ENCODE measurements at regions not wholly inside any gene's neighbourhood (a gene's known extent, or its start where the extent isn't known, plus 50 kb on each side); places are given as distances from the start of the nearest gene placed in this dataset.

DNA sequence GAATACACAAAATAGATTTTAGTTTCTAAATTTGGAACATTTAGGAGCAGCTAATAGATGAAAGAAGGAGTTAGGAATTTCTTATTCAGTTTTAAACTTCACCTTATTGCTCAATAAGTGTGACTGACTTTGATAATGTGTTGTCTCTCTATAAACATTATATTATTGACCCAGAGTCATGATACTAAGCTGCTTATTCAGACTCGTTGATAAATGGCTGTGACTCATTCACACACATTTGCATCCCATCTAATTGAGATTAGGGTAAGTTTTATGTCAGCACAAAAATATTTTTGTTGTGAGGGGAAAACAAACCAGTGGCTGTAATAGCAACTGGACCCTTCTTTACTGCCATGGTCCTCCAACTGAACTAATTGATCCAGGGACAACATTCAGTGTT, 137.6 kb downstream of the GOLIM4 start:
- DNase-seq (ENCODE audit: low read depth): no peak

DNA sequence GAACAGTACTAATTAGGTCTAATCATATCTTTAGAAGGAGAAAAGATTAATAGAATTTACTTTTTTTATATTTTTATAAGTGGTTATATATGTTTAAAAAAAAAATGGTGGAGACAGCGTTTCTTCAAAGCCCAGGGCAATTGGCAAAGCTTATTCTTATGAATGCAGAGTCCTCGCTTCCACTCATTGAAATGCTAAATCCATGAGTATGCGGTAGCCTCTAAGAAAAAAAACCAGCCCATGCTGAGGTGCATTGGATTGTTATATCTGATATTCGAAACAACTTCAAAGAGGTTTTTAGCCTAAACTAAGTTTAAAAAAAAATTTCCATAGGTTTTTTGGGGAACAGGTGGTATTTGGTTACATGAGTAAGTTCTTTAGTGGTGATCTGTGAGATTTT, 142.8 kb downstream of the GOLIM4 start:
- DNase-seq (ENCODE audit: low read depth): no peak

DNA sequence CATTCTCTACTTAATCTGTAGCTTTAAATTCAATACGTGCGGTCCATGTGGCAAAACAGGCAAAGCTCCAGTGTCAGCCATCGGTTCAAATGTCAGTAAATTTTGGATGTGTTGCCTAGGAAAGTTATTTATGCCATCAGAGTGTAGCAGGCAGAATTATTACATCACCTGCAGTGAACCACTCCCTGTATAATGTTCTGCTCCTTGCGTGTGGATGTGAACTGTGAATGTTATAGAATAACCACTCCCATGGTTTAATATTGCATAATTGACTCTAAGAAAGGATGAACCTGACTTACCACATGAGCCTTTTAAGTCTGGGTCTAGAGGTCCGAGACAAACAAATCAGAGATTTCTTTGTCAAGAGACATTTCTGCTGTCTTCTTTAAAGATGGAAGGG, 145.5 kb downstream of the GOLIM4 start:
- no peak for DNase-seq (ENCODE audit: low read depth)

DNA sequence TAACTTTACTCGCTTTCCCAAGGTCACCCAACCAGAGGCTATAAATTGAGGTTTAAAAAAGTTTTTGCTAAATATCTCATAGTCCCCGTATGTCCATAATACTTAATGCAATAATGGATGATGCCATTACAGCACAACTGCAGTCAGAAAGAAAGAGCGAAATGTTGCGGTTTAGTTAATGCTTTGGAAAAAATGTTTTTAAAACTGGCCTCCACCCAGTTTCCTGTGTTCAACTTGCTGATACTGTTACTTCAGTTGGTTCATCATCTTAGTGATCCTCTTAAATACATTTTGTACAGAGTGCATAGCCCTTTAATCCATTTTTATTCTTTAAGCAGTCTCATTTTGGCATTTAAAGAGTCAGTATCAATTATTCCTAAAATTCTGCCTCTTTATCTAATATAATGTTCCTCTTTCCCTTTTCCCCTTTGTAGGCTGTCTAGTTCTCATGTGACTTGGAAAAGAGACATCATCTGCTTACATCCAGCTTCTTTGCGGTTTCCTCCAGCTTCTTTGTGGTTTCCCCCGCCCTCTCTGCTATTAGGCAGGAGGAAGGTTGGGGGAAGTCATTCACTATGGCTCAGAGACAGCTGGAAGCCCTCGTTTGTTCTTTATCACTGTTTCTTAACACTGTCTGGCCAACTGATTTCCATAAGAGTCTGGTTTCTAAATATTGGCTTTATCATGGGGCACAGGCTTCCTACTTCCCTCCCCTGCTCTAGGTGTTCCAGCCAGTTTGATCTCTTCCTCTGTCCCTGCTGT, 154.3 kb downstream of the GOLIM4 start:
- peak; percentile 79 for DNase-seq (ENCODE audit: low read depth)

GRCh38 chr3:167940241-167940640, 155.5 kb downstream of the GOLIM4 start:
- no peak for DNase-seq (ENCODE audit: low read depth)

GRCh38 chr3:167938516-167938915, 157.2 kb downstream of the GOLIM4 start:
- DNase-seq (ENCODE audit: low read depth): no peak

DNA sequence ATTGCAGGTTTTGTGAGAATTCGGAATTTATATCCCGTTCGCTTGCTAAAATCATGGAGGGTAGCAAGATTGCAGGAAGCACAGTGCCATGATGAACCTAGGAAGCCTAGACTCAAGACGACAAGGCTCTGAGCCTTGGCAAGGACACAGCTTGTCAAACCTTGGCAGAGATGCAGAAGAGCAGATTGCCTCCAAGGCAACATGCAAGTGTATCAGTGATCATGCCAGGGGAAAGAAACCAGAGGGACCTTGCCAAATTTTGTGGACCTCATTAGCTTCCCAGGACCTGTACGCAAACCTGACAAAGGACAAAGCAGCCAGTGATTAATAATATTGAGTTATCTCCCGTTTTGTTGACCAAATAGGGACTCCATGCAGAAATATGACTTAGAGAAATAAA, 159.7 kb downstream of the GOLIM4 start:
- DNase-seq (ENCODE audit: low read depth): no peak

- DNase-seq (ENCODE audit: low read depth): no peak
Observed at GRCh38 chr3:167930453-167930852, 165.3 kb downstream of the GOLIM4 start.

- DNase-seq (ENCODE audit: low read depth): no peak
Observed at GRCh38 chr3:167929968-167930367, 165.8 kb downstream of the GOLIM4 start.

- DNase-seq (ENCODE audit: low read depth): no peak
Observed at GRCh38 chr3:167928381-167928780, 167.3 kb downstream of the GOLIM4 start.

GRCh38 chr3:167920747-167921146, 175.0 kb downstream of the GOLIM4 start:
- DNase-seq (ENCODE audit: low read depth): no peak

DNA sequence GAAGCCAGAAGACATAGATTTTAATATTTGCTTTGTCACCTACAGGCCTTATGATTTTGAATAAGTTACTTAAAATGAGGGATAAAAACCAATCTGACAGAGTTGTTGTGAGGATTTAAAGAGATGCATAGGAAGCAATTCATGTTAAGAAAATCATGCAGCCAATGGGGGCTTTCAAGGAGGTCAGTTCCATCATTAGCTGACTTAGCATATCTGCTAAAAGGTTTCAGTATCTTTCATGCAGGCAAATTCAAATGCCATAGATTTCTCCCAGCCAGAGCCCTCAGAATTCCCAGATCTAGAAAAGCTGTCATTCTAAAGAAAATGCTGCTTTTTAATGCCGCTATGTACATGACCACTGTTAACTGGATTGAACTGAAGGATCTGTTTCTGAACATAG, 176.1 kb downstream of the GOLIM4 start:
- no peak for DNase-seq (ENCODE audit: low read depth)

DNA sequence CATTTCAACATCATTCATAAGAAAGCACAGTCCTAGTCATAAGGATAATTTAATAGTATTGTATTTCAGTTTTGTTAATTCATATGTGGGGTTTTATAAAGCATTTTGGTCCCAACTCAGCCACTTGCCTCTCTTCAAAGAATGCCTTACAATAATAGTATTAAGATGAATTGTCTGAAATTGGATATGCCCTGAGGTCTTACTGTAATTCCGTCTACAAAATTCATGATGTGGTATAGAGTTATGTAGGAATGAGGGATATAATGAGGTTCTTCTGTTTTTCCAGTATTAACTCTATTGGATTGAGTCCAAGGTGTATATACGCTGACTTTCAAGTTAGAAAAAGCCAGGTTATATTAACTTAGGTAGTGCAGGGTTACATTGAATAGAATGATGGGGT, 177.0 kb downstream of the GOLIM4 start:
- DNase-seq (ENCODE audit: low read depth): no peak

- no peak for DNase-seq (ENCODE audit: low read depth)
Observed at GRCh38 chr3:167918008-167918596, 177.6 kb downstream of the GOLIM4 start.

- DNase-seq (ENCODE audit: low read depth): peak; percentile 2
Observed at GRCh38 chr3:167913219-167913835, 177.8 kb downstream of the SERPINI1 start.

- no peak for DNase-seq (ENCODE audit: low read depth)
Observed at GRCh38 chr3:167909952-167910351, 174.4 kb downstream of the SERPINI1 start.

GRCh38 chr3:167909504-167909896, 174.0 kb downstream of the SERPINI1 start:
- no peak for DNase-seq (ENCODE audit: low read depth)

DNA sequence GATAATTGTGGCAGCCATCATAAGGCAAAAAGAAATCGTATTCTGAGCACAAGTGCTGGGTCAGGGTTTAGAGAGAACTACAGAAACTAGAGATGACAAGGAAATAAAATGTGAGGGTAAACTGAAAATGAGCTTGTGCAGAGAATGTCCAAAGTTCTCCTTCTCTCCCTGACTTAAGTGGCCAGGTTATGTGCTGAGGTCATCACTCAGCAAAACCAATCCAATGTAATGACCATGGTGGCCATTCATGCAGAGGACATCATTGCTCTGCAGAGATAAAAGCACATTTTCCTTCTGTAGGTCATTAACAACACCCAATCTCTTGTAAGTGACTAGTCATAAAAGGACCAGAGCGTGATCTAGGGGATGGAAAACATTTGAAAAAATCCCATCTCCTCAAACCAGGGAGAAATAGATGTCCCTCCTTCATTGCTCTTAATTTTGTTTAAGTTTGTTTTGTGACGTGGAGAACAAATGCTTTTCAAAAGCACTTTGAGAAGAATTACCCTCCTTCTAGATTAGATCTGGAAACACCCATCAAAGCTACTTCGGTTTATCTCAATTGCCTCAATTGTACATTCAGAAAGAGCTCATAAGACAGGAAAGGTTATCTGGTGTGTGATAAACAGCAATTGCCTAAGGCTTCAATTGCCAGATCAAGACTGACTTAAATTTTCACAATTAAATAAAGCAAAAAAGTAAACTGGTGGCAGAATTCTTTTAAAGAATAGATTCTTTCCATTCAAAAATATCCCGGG, 173.4 kb downstream of the SERPINI1 start:
- no peak for DNase-seq (ENCODE audit: low read depth)

DNA sequence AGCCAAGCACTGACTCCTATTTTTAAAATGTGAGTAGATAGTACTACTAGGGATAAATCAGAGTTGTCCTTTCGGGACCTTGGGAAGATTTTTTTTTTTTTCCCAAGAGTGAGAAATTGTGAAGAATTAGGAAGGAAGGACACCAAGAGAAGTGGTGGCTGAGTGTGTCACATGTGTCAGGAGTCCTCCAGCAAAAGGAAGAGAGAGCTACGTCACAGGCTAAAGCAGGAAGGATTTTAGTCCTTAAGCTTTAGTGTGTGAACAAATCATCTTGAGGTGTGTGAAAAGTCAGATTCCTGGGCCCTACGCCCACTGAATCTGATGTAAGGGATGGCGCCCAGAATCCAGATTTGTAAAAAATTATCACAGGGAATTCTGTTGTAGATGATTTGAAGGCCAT, 172.7 kb downstream of the SERPINI1 start:
- DNase-seq (ENCODE audit: low read depth): no peak

- DNase-seq (ENCODE audit: low read depth): no peak
Observed at GRCh38 chr3:167901138-167901537, 165.6 kb downstream of the SERPINI1 start.

GRCh38 chr3:167899093-167899492, 163.6 kb downstream of the SERPINI1 start:
- DNase-seq (ENCODE audit: low read depth): no peak

GRCh38 chr3:167898091-167898490, 162.6 kb downstream of the SERPINI1 start:
- DNase-seq (ENCODE audit: low read depth): no peak

- DNase-seq (ENCODE audit: low read depth): no peak
Observed at GRCh38 chr3:167895684-167896083, 160.2 kb downstream of the SERPINI1 start.

Data from iris pigment epithelial cell (primary cell).